Erythroblast (primary cell): ENCODE measurements at regions not wholly inside any gene's neighbourhood (a gene's known extent, or its start where the extent isn't known, plus 50 kb on each side); places are given as distances from the start of the nearest gene placed in this dataset.
"Not testable (repeated sequence)": the region's sequence is repeated elsewhere in the genome, so short reads cannot be mapped to it uniquely, and the experiment has no call there.

Experiments
- DNase-seq, 2 experiments: peaks; one replicate each; lab custom pipeline; 2025; lab: John Stamatoyannopoulos, UW
- GATA1 ChIP-seq: IDR thresholded peaks from 2 replicates; pipeline ENCODE4 v1.6.1; 2011; ENCODE audit warnings: low read depth, mild to moderate bottlenecking, control low read depth, low read length, moderate library complexity
- POLR2A ChIP-seq: IDR thresholded peaks from 2 replicates; pipeline ENCODE4 v1.6.1; 2011; ENCODE audit warnings: mild to moderate bottlenecking, low read length

GRCh38 chr9:75448281-75448680 is 360.0 kb downstream of the OSTF1 start:
- TF ChIP-seq POLR2A, result no peak
- TF ChIP-seq GATA1, result no peak
- DNase-seq, result no peak

GRCh38 chr9:75448955-75449354 is 360.6 kb downstream of the OSTF1 start:
- TF ChIP-seq POLR2A, result no peak
- TF ChIP-seq GATA1, result no peak
- no peak for DNase-seq

GRCh38 chr9:75451045-75451444 is 362.7 kb downstream of the OSTF1 start:
- no peak for DNase-seq
- TF ChIP-seq GATA1 (no peak), POLR2A (no peak)

GRCh38 chr9:75451505-75451904 is 363.2 kb downstream of the OSTF1 start:
- no peak for DNase-seq
- TF ChIP-seq POLR2A (no peak), GATA1 (no peak)

- TF ChIP-seq GATA1, result no peak
- no peak for TF ChIP-seq POLR2A
- no peak for DNase-seq
Measured at GRCh38 chr9:75452512-75452911, 364.2 kb downstream of the OSTF1 start.

- no peak for DNase-seq
- TF ChIP-seq GATA1 (no peak), POLR2A (no peak)
Measured at GRCh38 chr9:75454043-75454442, 365.7 kb downstream of the OSTF1 start.

- no peak for DNase-seq
- TF ChIP-seq POLR2A, result no peak
- no peak for TF ChIP-seq GATA1
Measured at GRCh38 chr9:75454891-75455290, 366.6 kb downstream of the OSTF1 start.

GRCh38 chr9:75455444-75455921 is 367.2 kb downstream of the OSTF1 start:
- no peak for TF ChIP-seq GATA1
- no peak for TF ChIP-seq POLR2A
- no peak for DNase-seq

- TF ChIP-seq POLR2A, result no peak
- no peak for TF ChIP-seq GATA1
- DNase-seq, result no peak
Measured at GRCh38 chr9:75456698-75457097, 368.4 kb downstream of the OSTF1 start.

GRCh38 chr9:75457474-75458011 is 369.2 kb downstream of the OSTF1 start:
- TF ChIP-seq POLR2A (no peak), GATA1 (no peak)
- DNase-seq, result no peak

- DNase-seq, result not testable (repeated sequence)
Measured at GRCh38 chr9:75459311-75459710, 371.0 kb downstream of the OSTF1 start.

- TF ChIP-seq POLR2A, result no peak
- TF ChIP-seq GATA1, result no peak
- no peak for DNase-seq
Measured at GRCh38 chr9:75461183-75461582, 372.9 kb downstream of the OSTF1 start.

GRCh38 chr9:75462866-75463265 is 374.6 kb downstream of the OSTF1 start:
- DNase-seq, result no peak
- no peak for TF ChIP-seq GATA1
- TF ChIP-seq POLR2A, result no peak

- no peak for TF ChIP-seq POLR2A
- TF ChIP-seq GATA1, result no peak
- no peak for DNase-seq
Measured at GRCh38 chr9:75463871-75464270, 375.6 kb downstream of the OSTF1 start.

- no peak for TF ChIP-seq POLR2A
- TF ChIP-seq GATA1, result no peak
- no peak for DNase-seq
Measured at GRCh38 chr9:75464726-75465125, 376.4 kb downstream of the OSTF1 start.
